Endothelial cell of umbilical vein (primary cell): ENCODE measurements at regions not wholly inside any gene's neighbourhood (a gene's known extent, or its start where the extent isn't known, plus 50 kb on each side); places are given as distances from the start of the nearest gene placed in this dataset.

Experiments used
- BruUV-seq: library from RNA; stranded (reverse); fragments of 400-500 nt; replicated peaks from 2 replicates; lab custom pipeline; 2021; lab: Mats Ljungman, UMichigan
- CTCF ChIA-PET: fragments of 300-600, 350-600 bp; sonication (Branson Sonifier 250); formaldehyde crosslinking; loops from one replicate; lab custom pipeline; 2021; ENCODE audit warnings: antibody characterized with exemption, inconsistent platforms; lab: Charles Lee
- POLR2A ChIA-PET: fragments of 300-600, 350-600 bp; sonication (Branson Sonifier 250); formaldehyde crosslinking; loops from one replicate; lab custom pipeline; 2021; ENCODE audit warnings: antibody characterized with exemption, inconsistent platforms; lab: Charles Lee
- DNase-seq: peaks from one replicate; pipeline ENCODE4 v3.0.0-alpha.2; 2011; ENCODE audit warnings: low read depth, low spot score
- FAIRE-seq: peaks from 2 replicates; lab custom pipeline; 2011; peaks lifted over from hg19 to GRCh38; lab: Jason Lieb, UNC
- H2AFZ ChIP-seq: 2 replicates; pipeline ENCODE4 v1.6.0; 2012; ENCODE audit warnings: low read depth, low read length, control low read depth, inconsistent platforms
- H3K27ac ChIP-seq: 2 replicates; pipeline ENCODE4 v1.5.1; 2011; ENCODE audit warnings: low read depth, mild to moderate bottlenecking, control low read depth, low read length, moderate library complexity; ENCODE audit not compliant: insufficient read depth
- H3K27me3 ChIP-seq, 2 experiments: 2 replicates each; pipeline versions ENCODE4 v1.6.0 to v1.6.1; 2011; ENCODE audit warnings: low read length in 2 of 2, mixed read lengths in 1 of 2; ENCODE audit not compliant: control insufficient read depth in 2 of 2, insufficient read depth in 2 of 2
- H3K36me3 ChIP-seq, 2 experiments: 2 replicates in 1 of 2; 3 replicates in 1 of 2; pipeline ENCODE4 v1.5.1; 2011; ENCODE audit warnings: low read length in 2 of 2, mild to moderate bottlenecking in 1 of 2, moderate library complexity in 1 of 2; ENCODE audit not compliant: control insufficient read depth in 2 of 2, insufficient read depth in 2 of 2; ENCODE audit errors: extremely low read depth in 1 of 2
- H3K4me1 ChIP-seq: 3 replicates; pipeline ENCODE4 v1.5.1; 2011; ENCODE audit warnings: mild to moderate bottlenecking, low read length; ENCODE audit not compliant: control insufficient read depth, insufficient read depth; ENCODE audit errors: extremely low read depth
- H3K4me2 ChIP-seq: 2 replicates; pipeline ENCODE4 v1.6.1; 2011; ENCODE audit warnings: low read length, control low read depth, mixed read lengths; ENCODE audit not compliant: insufficient read depth
- H3K4me3 ChIP-seq, 3 experiments: fragments of 200-600 bp in 1 of 3; sonication (generic), shearing (Covaris generic) in 1 of 3; replicated peaks in 1 of 3; 2 replicates each; pipeline ENCODE4 v1.5.1; 2011 to 2016; ENCODE audit warnings: control low read depth in 3 of 3, low read length in 3 of 3, mild to moderate bottlenecking in 2 of 3, inconsistent platforms in 1 of 3, low read depth in 1 of 3, moderate library complexity in 1 of 3; ENCODE audit not compliant: insufficient read depth in 1 of 3
- H3K79me2 ChIP-seq: 2 replicates; pipeline ENCODE4 v1.6.0; 2012; ENCODE audit warnings: low read length, inconsistent platforms; ENCODE audit not compliant: control insufficient read depth, insufficient read depth
- H3K9ac ChIP-seq: replicated peaks from 2 replicates; pipeline ENCODE3; 2011; ENCODE audit warnings: low read length, control low read depth; ENCODE audit not compliant: insufficient read depth; ENCODE audit errors: extremely low read depth
- H3K9me1 ChIP-seq: replicated peaks from 3 replicates; pipeline ENCODE4 v1.6.0; 2011; ENCODE audit warnings: mild to moderate bottlenecking, low read length; ENCODE audit not compliant: control insufficient read depth, insufficient read depth; ENCODE audit errors: extremely low read depth
- H3K9me3 ChIP-seq: replicated peaks from 2 replicates; pipeline ENCODE4 v1.5.1; 2012; ENCODE audit warnings: low read length, inconsistent platforms; ENCODE audit not compliant: control insufficient read depth, insufficient read depth
- H4K20me1 ChIP-seq: replicated peaks from 2 replicates; pipeline ENCODE3; 2011; ENCODE audit warnings: mild to moderate bottlenecking, low read length; ENCODE audit not compliant: control insufficient read depth, insufficient read depth; ENCODE audit errors: extremely low read depth
- EZH2 ChIP-seq: IDR thresholded peaks from 2 replicates; pipeline ENCODE4 v1.6.1; 2012; ENCODE audit warnings: borderline replicate concordance, low read depth, mild to moderate bottlenecking, moderate library complexity, low read length, inconsistent platforms; ENCODE audit not compliant: severe bottlenecking
- FOS ChIP-seq: IDR thresholded peaks from 2 replicates; pipeline ENCODE4 v1.6.1; 2011; ENCODE audit warnings: mild to moderate bottlenecking, low read length, moderate library complexity, borderline replicate concordance; ENCODE audit not compliant: insufficient read depth
- GATA2 ChIP-seq: IDR thresholded peaks from 2 replicates; pipeline ENCODE4 v1.7.0; 2011; ENCODE audit warnings: low read depth, mild to moderate bottlenecking, moderate library complexity, mixed read lengths, low read length; ENCODE audit not compliant: insufficient read length, insufficient read depth
- JUN ChIP-seq: IDR thresholded peaks from 2 replicates; pipeline ENCODE4 v1.6.1; 2011; ENCODE audit warnings: borderline replicate concordance, low read depth; ENCODE audit not compliant: insufficient read length, insufficient read depth
- MAX ChIP-seq: IDR thresholded peaks from 2 replicates; pipeline ENCODE4 v1.6.1; 2011; ENCODE audit not compliant: insufficient read depth, insufficient read length
- MYC ChIP-seq: IDR thresholded peaks from one replicate; pipeline ENCODE4 v1.6.1; 2011; ENCODE audit warnings: mild to moderate bottlenecking, low read depth, low read length
- POLR2A ChIP-seq: IDR thresholded peaks from 2 replicates; pipeline ENCODE4 v1.6.1; 2012; ENCODE audit warnings: low read depth, mild to moderate bottlenecking, control low read depth, low read length
- POLR2AphosphoS5 ChIP-seq: IDR thresholded peaks from 2 replicates; pipeline ENCODE4 v1.6.1; 2012; ENCODE audit warnings: low read depth, mild to moderate bottlenecking, control low read depth, low read length, moderate library complexity; ENCODE audit not compliant: insufficient read depth
- dilution Hi-C: fragments of 300-500 bp; cut with MboI; formaldehyde crosslinking; loops from one replicate; pipeline ENCODE4 v1.15.0; 2019; ENCODE audit warnings: low sequenced_read_pairs; ENCODE audit not compliant: extremely low pct_ligation_motif_present
- intact Hi-C: fragments of 100-400 bp; cut with micrococcal nuclease; formaldehyde crosslinking; loops from one replicate; pipeline ENCODE4 v1.10.0; 2022
- TF ChIP-seq, protein P1 (sequence below), 2 donors: IDR thresholded peaks; 1 replicate in 1 of 2; 2 replicates in 1 of 2; pipeline ENCODE4 v1.5.1; 2011; ENCODE audit warnings: low read length in 2 of 2, mild to moderate bottlenecking in 2 of 2, moderate library complexity in 2 of 2, control low read depth in 1 of 2, inconsistent platforms in 1 of 2, low read depth in 1 of 2; ENCODE audit not compliant: insufficient read depth in 1 of 2; ENCODE audit errors: extremely low read depth in 1 of 2

- no peaks in the 10 kb centered on the region for H3K9me3 ChIP-seq
- no TSS peak for BruUV-seq
- no peaks in the 10 kb centered on the region for H4K20me1 ChIP-seq
- no peaks in the 10 kb centered on the region for H3K36me3 ChIP-seq
- ChIA-PET POLR2A (no interaction called here), CTCF (interaction anchor here (1.0 to 1.1 kb wide), 2 partner anchors 19 to 200 kb away, joined by 3 read pairs; no protein-coding TSS in a partner anchor)
- no peak for TF ChIP-seq FOS
- no peak for TF ChIP-seq GATA2
- no peak for TF ChIP-seq POLR2AphosphoS5
- TF ChIP-seq MYC = no peak
- TF ChIP-seq, protein P1, sequence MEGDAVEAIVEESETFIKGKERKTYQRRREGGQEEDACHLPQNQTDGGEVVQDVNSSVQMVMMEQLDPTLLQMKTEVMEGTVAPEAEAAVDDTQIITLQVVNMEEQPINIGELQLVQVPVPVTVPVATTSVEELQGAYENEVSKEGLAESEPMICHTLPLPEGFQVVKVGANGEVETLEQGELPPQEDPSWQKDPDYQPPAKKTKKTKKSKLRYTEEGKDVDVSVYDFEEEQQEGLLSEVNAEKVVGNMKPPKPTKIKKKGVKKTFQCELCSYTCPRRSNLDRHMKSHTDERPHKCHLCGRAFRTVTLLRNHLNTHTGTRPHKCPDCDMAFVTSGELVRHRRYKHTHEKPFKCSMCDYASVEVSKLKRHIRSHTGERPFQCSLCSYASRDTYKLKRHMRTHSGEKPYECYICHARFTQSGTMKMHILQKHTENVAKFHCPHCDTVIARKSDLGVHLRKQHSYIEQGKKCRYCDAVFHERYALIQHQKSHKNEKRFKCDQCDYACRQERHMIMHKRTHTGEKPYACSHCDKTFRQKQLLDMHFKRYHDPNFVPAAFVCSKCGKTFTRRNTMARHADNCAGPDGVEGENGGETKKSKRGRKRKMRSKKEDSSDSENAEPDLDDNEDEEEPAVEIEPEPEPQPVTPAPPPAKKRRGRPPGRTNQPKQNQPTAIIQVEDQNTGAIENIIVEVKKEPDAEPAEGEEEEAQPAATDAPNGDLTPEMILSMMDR (IDR thresholded peaks at IDR 0.05; ENCODE audit: extremely low read depth in 1 of 2, insufficient read depth in 1 of 2, low read depth in 1 of 2, low read length in 2 of 2) = no peak
- TF ChIP-seq MAX = no peak
- no peak for TF ChIP-seq EZH2
- no peak for TF ChIP-seq JUN
- no peak for TF ChIP-seq POLR2A
- H3K27me3 ChIP-seq = no peaks in the 10 kb centered on the region
- no peak for FAIRE-seq
- intact Hi-C loops = no loop called here
- no peak overlapping the region for H3K27ac ChIP-seq
- no peak overlapping the region for H2AFZ ChIP-seq
- H3K9ac ChIP-seq = no peak overlapping the region
- H3K4me2 ChIP-seq = no peak overlapping the region
- H3K4me3 ChIP-seq = no peak overlapping the region
- DNase-seq = no peak
- dilution Hi-C loops = no loop called here
- H3K4me1 ChIP-seq = no peaks in the 10 kb centered on the region
- H3K79me2 ChIP-seq = no peaks in the 10 kb centered on the region
- no peaks in the 10 kb centered on the region for H3K9me1 ChIP-seq
These were observed 549.4 kb downstream of the COL12A1 start for GRCh38 chr6:74656453-74656852.
